Kidney (tissue), 13 donors: ENCODE measurements at regions not wholly inside any gene's neighbourhood (a gene's known extent, or its start where the extent isn't known, plus 50 kb on each side); places are given as distances from the start of the nearest gene placed in this dataset.

ENCODE experiments used
- DNase-seq, 5 donors: peaks; one replicate each; pipeline ENCODE4 v3.0.0-alpha.2; 2013 to 2020
- FAIRE-seq: peaks from 2 replicates; lab custom pipeline; 2012; peaks lifted over from hg19 to GRCh38; lab: Jason Lieb, UNC
- H3K27ac ChIP-seq, 2 donors: one replicate each; pipeline ENCODE4 v1.7.0; 2013; ENCODE audit warnings: low read depth in 2 of 2, low read length in 2 of 2, inconsistent platforms in 1 of 2
- H3K27me3 ChIP-seq: one replicate; pipeline ENCODE4 v1.7.1; 2013; ENCODE audit warnings: low read length, inconsistent platforms; ENCODE audit not compliant: control insufficient read depth, insufficient read depth
- H3K36me3 ChIP-seq, 3 donors: one replicate each; pipeline versions ENCODE4 v1.7.0 to v1.7.1; 2013; ENCODE audit warnings: low read length in 3 of 3, control low read depth in 1 of 3, inconsistent platforms in 1 of 3; ENCODE audit not compliant: insufficient read depth in 3 of 3, control insufficient read depth in 2 of 3
- H3K4me1 ChIP-seq, 3 donors: one replicate each; pipeline versions ENCODE4 v1.7.0 to v1.7.1; 2013; ENCODE audit warnings: low read length in 3 of 3, inconsistent platforms in 1 of 3, low read depth in 1 of 3; ENCODE audit not compliant: control insufficient read depth in 2 of 3, insufficient read depth in 2 of 3
- H3K4me3 ChIP-seq, 3 donors: one replicate each; pipeline versions ENCODE4 v1.7.0 to v1.8.1; 2013; ENCODE audit warnings: low read length in 3 of 3, control low read depth in 1 of 3, inconsistent platforms in 1 of 3
- H3K9ac ChIP-seq, 3 donors: one replicate each; pipeline versions ENCODE4 v1.7.0 to v1.7.1; 2013; ENCODE audit warnings: low read length in 3 of 3, control low read depth in 1 of 3, inconsistent platforms in 1 of 3
- H3K9me3 ChIP-seq, 3 donors: one replicate each; pipeline versions ENCODE4 v1.7.0 to v1.7.1; 2013; ENCODE audit warnings: low read length in 3 of 3, control low read depth in 1 of 3, inconsistent platforms in 1 of 3; ENCODE audit not compliant: control insufficient read depth in 2 of 3, insufficient read depth in 1 of 3
- CTCF ChIP-seq: IDR thresholded peaks from 3 replicates; pipeline ENCODE4 v1.5.1; 2012; ENCODE audit warnings: mild to moderate bottlenecking, moderate library complexity, borderline replicate concordance; ENCODE audit not compliant: insufficient read depth; ENCODE audit errors: extremely low read depth
- intact Hi-C: fragments of 100-400 bp; cut with DNase I; formaldehyde crosslinking; loops from one replicate; pipeline ENCODE4 v1.11.1; 2022
- donor health status: control.
- donor health status: control.
- donor health status: control.
- donor health status: control.
- donor health status: control.
- donor health status: DM: yes; HTN: yes; CAD: no.
- donor health status: Normal renal cell carcinoma (clear cell type).

- intact Hi-C loops: no loop called here
- H3K27ac ChIP-seq: no peak overlapping the region
- no peak for FAIRE-seq
Measured at GRCh38 chr19:30812099-30812678, 440.0 kb downstream of the ZNF536 start.

GRCh38 chr19:30811397-30812098, 439.4 kb downstream of the ZNF536 start:
- Histone ChIP-seq H3K27me3 (no peaks in the 10 kb centered on the region), H3K4me3 (no peak overlapping the region), H3K36me3 (no peaks in the 10 kb centered on the region), H3K27ac (no peak overlapping the region), H3K9me3 (no peaks in the 10 kb centered on the region), H3K9ac (no peak overlapping the region), H3K4me1 (no peaks in the 10 kb centered on the region)
- DNase-seq (no peak), FAIRE-seq (no peak)
- no peak for TF ChIP-seq CTCF
- intact Hi-C loops: no loop called here

More at GRCh38 chr19:30812099-30812678, 440.0 kb downstream of the ZNF536 start:
- no peaks in the 10 kb centered on the region for H3K27me3 ChIP-seq
- no peak overlapping the region for H3K9ac ChIP-seq
- TF ChIP-seq CTCF: no peak
- DNase-seq: no peak
- no peaks in the 10 kb centered on the region for H3K4me1 ChIP-seq
- H3K9me3 ChIP-seq: no peaks in the 10 kb centered on the region
- H3K4me3 ChIP-seq: no peak overlapping the region
- H3K36me3 ChIP-seq: no peaks in the 10 kb centered on the region

GRCh38 chr19:30810726-30811125, 438.5 kb downstream of the ZNF536 start:
- Histone ChIP-seq H3K27ac (no peak overlapping the region), H3K27me3 (no peaks in the 10 kb centered on the region), H3K36me3 (no peaks in the 10 kb centered on the region), H3K9ac (no peak overlapping the region), H3K4me1 (no peaks in the 10 kb centered on the region), H3K9me3 (no peaks in the 10 kb centered on the region), H3K4me3 (no peak overlapping the region)
- FAIRE-seq (no peak), DNase-seq (no peak)
- no peak for TF ChIP-seq CTCF
- intact Hi-C loops: no loop called here
